NCI-H748 (cell line): ENCODE measurements at regions not wholly inside any gene's neighbourhood (a gene's known extent, or its start where the extent isn't known, plus 50 kb on each side); places are given as distances from the start of the nearest gene placed in this dataset.

Source experiments
- DNase-seq: peaks from one replicate; lab custom pipeline; 2025; ENCODE audit not compliant: unreplicated experiment; lab: John Stamatoyannopoulos, UW

DNA sequence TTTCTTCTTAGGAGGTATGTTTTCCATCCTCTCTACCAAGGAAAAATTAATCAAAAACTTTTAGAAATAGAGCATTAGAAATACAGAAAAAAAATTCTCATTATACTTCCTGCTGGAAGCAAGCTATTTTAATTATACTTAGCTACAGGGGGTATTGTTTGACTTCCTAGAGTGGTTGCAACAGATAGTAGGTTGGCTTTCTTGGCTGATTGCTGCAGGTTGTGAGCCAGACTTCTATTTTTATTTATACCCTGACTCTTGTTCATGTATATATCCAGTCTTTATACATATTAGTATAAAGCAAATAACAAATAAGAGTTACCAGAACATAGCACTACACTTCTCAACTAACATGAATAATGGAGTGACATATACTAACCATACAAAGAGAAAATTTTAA lies 460.8 kb upstream of the REG3G start:
- DNase-seq: peak; percentile 5

DNA sequence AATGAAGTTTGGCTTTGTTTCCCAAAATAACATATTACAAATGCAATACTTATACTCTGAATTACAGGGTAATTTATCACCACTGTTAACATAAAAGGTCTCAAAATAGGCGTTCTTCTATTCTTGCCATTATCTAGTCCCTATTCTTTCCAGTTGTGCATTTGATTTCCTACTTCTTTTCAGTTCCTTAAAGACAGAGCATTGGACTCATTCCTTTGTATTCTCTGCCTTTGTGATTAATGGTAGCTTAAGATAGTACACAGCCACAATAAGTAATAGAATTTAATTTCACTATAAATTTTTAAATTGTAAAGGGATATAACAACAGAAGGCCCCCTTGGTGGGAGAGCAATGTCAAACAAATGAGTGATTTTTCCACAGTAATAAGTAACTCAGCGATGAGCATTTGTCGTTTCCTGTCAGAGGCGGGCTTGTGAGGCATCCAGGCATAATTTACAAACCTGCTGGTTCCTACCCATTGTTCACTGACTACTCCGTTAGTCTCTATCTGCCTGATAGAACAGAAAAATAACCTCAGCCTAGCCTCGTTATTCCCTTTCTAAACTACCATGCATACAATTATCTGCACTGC lies 456.6 kb upstream of the REG3G start:
- peak; percentile 1 for DNase-seq

GRCh38 chr2:78576409-78576808 lies 449.1 kb upstream of the REG3G start:
- no peak for DNase-seq

DNA sequence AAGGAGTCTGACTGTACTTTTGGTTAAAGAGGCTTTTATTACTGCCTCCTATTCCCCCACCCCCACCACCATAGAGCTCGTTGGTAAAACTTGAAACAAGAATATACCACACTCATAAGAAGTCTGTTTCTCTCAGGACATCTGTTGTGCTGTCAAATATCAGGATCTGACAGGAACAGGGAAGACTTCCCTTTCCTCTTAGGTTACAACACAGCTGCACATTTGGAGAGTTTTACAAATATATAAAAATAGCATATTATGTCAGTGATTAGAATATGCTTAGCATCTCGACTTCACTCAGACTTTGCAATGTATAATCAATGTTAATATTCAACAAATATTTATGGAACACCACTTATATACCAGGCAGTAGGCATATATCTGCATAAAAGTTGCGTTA lies 439.6 kb upstream of the REG3G start:
- DNase-seq: no peak

DNA sequence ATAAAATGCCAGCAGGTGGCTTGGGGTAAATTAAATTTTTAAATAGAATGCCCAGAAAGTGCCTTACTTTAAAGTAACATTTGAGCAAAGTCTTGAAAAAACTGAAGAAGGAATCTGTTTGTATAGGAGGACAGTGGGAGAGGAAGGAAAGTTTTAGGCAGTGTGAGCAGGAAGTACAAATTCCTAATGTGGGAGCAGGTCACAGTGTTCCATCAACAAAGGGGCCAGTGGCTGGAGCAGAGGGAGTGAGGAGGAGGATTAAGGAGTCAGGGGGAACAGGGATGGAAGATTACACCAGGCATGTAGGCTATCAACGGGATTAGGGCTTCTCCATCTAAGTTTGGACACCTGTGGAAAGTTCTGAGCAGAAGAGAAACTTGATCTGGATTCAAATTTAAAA lies 439.2 kb upstream of the REG3G start:
- no peak for DNase-seq

DNA sequence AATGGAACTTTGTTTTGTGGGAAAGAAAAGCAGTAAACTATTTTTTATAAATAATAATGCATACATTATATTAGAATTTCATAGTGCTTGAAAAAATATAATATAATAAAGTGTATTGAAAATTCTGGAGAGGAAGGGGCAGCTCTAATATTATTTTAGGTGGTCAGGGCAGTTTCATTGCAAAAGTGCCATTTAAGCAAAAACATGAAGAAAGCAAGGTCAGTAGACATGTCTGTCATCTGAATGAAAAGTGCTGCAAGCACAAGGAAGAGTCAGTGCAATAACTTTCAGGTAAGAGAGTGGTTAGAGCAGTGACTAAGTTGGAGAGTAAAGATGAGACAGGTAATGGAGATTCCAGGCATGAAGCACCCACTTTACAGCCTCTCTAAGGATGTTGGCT lies 435.6 kb upstream of the REG3G start:
- no peak for DNase-seq

DNA sequence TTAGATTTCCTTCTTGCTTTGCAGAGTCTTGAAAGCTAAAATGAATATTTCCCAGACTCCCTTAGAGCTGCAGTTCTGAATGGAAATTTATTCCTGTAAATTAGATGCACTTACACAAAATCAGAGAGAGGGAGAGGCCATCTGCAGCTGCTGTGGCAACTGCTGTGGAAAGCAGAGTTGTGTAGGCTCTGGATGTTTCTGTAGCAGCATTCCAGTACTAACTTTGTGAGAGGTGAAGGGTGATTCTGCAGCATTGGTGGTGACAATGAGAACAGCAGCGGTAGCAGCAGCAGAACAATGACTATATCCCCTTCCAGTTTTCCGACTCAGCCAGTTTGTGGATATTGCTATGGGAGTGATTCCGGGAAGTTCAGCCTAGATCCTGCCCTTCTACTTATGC lies 433.0 kb upstream of the REG3G start:
- no peak for DNase-seq

DNA sequence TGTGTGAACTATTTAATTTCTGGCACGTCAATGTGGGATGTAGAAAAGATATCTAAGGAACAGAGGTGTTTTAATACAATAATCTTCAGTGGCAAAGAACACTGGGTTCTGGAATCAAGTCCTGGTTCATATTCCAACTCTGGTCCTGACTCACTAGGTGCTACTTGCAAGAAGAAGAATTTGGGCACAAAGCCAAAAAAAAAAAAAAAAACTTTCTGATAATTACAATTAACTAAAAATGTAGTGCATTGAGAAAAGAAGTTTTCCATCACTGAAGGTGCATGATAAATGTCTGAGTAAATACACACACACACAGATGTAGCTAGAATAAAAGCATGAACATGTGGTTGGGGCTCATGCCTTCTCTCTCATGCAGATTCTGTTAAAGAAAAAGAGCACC lies 424.4 kb upstream of the REG3G start:
- DNase-seq: no peak

DNA sequence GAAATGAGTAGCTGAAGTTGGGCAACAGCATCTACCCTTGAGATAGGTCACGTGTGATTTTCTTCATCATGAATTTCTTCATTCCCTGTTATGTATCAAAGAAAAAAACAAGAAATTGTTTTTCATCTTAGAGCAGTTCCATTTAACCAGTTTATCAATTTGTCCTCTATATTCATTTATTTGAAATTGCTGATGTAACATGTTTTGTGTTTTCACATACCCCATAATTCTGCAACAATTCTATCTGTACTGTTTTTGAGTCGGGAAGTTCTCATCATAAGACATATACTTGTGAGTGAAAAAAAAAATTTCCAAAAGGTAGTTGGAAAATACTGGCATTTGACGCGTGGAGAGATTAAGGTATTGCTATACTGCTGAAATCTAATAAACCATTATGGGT lies 422.6 kb upstream of the REG3G start:
- no peak for DNase-seq

- peak; percentile 19 for DNase-seq
These were observed 418.6 kb upstream of the REG3G start for GRCh38 chr2:78606895-78607294.

DNA sequence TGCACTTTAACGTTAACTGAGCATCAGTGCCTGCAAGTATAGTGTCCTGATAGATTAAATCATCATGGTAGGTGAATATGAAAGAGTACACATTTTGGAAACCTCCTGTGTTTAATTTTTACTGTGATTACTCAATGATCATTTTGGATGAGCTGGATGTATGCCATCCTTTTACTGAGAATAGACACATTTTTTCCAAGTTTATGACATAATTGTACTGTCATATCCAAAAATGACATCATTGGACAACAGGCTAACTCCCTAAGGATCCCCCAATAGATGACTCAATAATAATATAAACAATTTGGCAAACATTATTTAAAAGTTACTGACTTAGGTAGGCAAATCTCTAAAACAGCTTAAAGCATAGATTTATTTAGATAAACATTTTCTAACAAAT lies 410.8 kb upstream of the REG3G start:
- no peak for DNase-seq

GRCh38 chr2:78615956-78616355 lies 409.5 kb upstream of the REG3G start:
- DNase-seq: no peak

DNA sequence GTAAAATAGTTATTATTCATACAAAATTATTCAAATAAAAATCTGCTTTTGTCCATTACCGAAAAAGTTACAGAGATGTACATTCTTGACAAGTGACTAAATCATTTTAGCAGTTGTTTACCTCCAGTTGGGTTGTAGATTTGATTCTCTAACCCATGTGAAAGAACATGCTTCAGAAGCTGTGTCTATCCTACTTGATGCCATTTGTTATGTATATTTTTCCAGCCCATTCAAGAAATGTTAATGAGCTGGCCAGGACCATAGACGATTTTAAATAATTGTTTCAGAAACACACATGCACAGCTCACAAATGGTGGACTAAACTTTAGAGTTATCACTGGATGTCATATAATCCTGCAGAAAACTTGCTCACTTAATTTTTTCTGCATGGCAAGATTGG lies 391.1 kb upstream of the REG3G start:
- DNase-seq: no peak

DNA sequence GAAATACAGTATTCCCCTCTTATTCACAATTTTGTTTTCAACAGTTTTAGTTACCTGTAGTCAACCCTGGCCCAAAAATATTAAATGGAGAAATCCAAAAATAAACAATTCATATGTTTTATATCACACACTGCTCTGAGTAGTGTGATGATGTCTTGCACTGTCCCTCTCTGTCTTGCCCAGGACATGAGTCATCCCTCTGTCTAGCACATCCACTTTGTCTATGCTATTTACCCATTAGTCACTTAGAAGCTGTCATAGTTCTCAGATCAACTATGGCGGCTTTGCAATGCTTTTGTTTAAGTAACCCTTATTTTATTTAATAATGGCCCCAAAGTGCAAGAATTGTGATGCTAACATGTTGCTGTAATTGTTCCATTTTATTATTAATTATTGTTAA lies 380.6 kb upstream of the REG3G start:
- DNase-seq: no peak

GRCh38 chr2:78646533-78647364 lies 378.8 kb upstream of the REG3G start:
- DNase-seq: no peak

GRCh38 chr2:78648558-78648957 lies 376.9 kb upstream of the REG3G start:
- DNase-seq: no peak

DNA sequence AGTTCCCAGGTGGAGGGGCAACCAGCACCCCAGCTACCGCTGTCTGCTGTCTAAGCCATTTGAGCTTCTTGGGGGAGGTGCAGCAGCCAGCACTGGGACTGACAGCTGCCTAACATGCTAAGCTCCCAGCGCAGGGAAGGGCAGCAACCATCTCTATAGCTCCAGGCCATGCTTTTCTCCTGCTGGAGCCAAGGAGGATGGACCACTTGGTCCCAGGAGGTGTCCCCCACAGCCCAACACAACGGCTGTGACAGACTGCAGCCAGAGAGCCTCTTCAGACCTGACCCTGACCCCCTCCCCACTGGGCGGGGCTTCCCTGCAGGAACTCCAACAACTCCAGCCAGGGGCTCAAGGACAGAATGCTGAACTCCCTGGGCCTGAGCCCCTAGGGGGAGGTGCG lies 370.6 kb upstream of the REG3G start:
- DNase-seq: no peak

- peak; percentile 14 for DNase-seq
These were observed 348.4 kb upstream of the REG3G start for GRCh38 chr2:78676921-78677696.

GRCh38 chr2:78677774-78678173 lies 347.7 kb upstream of the REG3G start:
- no peak for DNase-seq

DNA sequence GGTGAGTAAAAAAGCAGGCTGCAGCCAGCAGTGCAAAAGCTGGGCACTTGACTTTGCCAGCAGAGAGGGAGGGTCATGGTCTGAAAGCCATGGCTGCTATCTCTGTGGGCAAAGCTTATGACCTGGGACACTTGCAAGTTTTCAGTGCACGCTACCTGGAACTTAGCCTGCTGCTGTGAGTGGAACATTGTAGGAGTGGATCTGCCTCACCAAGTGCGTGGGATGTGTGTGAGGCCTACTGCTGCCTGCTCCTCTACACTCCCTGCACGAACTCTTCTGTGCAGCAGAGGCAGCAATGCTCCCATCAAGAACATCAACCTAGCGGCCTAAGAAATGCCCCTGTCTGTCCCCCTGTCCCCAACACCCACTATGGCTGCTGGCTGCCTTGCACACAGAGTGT lies 344.1 kb upstream of the REG3G start:
- DNase-seq: no peak

DNA sequence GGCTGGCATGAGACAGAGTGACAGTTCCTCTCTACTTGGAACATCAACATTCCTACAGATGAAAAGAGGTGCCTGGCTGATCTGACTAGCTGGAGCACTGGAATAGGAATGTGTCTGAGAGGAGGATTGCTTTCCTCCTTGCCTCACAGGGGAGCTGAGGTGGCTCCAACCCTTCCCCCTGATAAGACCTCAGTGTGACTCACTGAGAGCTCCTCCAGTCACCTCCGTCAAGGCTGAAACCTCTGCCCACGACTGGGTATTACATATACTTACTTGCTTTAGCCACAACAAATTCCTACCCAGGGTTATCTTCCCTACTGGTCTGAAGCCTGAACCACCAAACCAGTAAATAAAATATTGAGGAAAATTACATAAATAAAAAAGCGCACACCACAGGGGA lies 342.7 kb upstream of the REG3G start:
- DNase-seq: no peak

DNA sequence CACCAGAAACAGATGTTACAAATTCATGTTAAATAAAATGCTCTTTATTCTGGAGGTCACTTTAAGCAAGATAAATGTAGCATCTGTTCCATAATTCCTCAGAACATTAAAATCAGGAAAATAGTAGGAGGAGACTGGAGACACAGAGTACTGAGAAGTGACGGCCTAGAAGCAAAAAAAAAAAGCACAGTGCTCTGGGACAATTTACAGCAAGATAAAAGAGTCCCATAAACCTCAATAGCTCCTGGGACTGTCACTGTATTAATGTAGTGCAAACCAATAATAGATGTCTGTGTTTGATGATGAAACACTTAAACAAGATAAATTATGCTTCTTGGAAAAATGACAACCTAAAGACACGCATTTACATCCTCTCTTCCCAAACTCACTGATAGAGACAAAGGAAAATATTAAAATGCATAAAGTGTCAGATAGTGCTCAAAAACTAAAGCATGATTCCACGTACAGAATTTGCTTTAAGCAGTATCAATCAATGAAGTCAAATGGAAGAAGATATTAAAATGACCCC lies 338.8 kb upstream of the REG3G start:
- DNase-seq: no peak
